ENCODE measurements at regions not wholly inside any gene's neighbourhood (a gene's known extent, or its start where the extent isn't known, plus 50 kb on each side); places are given as distances from the start of the nearest gene placed in this dataset.

DNA sequence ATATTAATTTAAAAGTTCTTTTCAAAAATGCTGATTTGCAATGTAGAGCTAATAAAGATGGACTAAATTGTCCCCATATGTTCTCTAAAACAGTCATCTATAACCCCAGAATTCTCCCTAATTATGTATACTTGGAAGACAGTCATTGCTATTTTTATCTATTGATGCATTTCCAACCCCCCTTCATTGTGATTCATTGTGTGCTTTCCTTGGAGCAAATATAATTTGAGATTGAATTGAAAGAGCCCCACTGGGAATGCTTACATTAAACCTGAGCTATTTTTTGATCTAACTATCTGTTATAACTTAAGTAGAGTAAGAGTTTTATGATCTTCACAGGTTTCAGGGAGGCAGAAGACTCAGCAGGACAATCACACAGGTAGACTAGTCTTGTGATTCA, 73.7 kb upstream of the PTCHD4 start:
- H3K27me3 ChIP-seq (ENCODE audit: control insufficient read depth, insufficient read depth, low read length), result no peaks in the 10 kb centered on the region
- no peaks in the 10 kb centered on the region for H3K36me3 Mint-ChIP-seq
- no peak overlapping the region for H3K4me3 Mint-ChIP-seq
- H3K27me3 Mint-ChIP-seq (ENCODE audit: low read depth in 2 of 2), result no peaks in the 10 kb centered on the region
- no peak for DNase-seq
- H3K27ac ChIP-seq (ENCODE audit: low read length), result no peak overlapping the region
- no peak overlapping the region for H3K4me3 ChIP-seq (ENCODE audit: low read length)
- no peaks in the 10 kb centered on the region for H3K4me1 ChIP-seq (ENCODE audit: control insufficient read depth, insufficient read depth, low read length)
- H3K27ac Mint-ChIP-seq, result no peak overlapping the region
- TF ChIP-seq, protein P1, sequence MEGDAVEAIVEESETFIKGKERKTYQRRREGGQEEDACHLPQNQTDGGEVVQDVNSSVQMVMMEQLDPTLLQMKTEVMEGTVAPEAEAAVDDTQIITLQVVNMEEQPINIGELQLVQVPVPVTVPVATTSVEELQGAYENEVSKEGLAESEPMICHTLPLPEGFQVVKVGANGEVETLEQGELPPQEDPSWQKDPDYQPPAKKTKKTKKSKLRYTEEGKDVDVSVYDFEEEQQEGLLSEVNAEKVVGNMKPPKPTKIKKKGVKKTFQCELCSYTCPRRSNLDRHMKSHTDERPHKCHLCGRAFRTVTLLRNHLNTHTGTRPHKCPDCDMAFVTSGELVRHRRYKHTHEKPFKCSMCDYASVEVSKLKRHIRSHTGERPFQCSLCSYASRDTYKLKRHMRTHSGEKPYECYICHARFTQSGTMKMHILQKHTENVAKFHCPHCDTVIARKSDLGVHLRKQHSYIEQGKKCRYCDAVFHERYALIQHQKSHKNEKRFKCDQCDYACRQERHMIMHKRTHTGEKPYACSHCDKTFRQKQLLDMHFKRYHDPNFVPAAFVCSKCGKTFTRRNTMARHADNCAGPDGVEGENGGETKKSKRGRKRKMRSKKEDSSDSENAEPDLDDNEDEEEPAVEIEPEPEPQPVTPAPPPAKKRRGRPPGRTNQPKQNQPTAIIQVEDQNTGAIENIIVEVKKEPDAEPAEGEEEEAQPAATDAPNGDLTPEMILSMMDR (IDR thresholded peaks at IDR 0.05), result no peak
- H3K36me3 ChIP-seq (ENCODE audit: control insufficient read depth, insufficient read depth, low read length), result no peaks in the 10 kb centered on the region
- no peaks in the 10 kb centered on the region for H3K4me1 Mint-ChIP-seq
- peaks cover 9 to 16% of the 10 kb centered on the region in 2 donors for H3K9me3 Mint-ChIP-seq
- no peak for ATAC-seq
- H3K9me3 ChIP-seq (ENCODE audit: control insufficient read depth, insufficient read depth, low read length), result no peaks in the 10 kb centered on the region
- intact Hi-C loops (cut with micrococcal nuclease), result no loop called here

DNA sequence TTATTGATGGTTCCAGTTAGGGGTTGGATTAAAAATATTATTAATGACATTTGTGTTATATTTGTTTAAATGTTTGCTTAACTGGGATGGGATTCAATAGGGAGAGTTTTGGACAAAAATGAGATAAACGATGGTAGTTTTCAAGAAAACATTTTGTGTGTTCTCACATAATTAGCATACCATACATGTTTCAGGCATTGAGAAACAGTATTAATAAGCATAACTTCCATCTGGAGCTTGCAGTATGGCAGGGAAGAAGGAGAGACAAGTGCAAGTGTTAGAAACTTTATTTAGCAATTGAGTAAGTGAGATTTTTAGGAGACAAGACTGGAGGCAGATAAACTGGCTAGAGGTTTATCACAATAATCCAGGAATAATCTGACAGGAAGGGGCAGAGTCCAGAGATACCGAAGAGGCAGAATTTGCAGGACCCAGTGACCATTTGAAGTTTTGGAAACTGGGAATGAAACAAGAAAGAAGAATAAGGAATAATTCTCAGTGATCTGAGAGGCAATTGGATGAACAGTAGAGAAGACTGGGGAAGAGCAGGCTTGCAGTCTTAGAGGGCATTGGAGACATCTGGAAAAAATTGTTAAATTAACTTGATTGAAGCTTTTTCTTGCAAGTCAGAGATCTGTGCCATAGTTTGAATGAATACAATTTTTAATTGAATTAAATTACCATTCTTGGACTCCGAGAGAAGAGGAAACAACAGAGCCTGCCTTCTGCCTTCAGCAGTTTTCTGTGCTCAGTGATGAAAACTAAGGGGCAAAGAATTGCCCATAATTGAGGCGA, 73.0 kb upstream of the PTCHD4 start:
- DNase-seq (no peak), ATAC-seq (no peak)
- Histone ChIP-seq H3K27ac (ENCODE audit: low read length) (no peak overlapping the region), H3K27me3 (ENCODE audit: control insufficient read depth, insufficient read depth, low read length) (no peaks in the 10 kb centered on the region), H3K4me3 (ENCODE audit: low read length) (no peak overlapping the region), H3K9me3 (ENCODE audit: control insufficient read depth, insufficient read depth, low read length) (no peaks in the 10 kb centered on the region), H3K36me3 (ENCODE audit: control insufficient read depth, insufficient read depth, low read length) (no peaks in the 10 kb centered on the region), H3K4me1 (ENCODE audit: control insufficient read depth, insufficient read depth, low read length) (no peaks in the 10 kb centered on the region)
- H3K27me3 Mint-ChIP-seq (ENCODE audit: low read depth in 2 of 2), result no peaks in the 10 kb centered on the region
- WGBS (ENCODE audit: insufficient coverage), result 83% methylated on average over 4 of the region's 4 CpGs
- H3K4me3 Mint-ChIP-seq, result no peak overlapping the region
- no peak overlapping the region for H3K27ac Mint-ChIP-seq
- TF ChIP-seq, protein P1 (IDR thresholded peaks at IDR 0.05), result no peak
- no peaks in the 10 kb centered on the region for H3K36me3 Mint-ChIP-seq
- intact Hi-C loops (cut with micrococcal nuclease), result no loop called here
- H3K9me3 Mint-ChIP-seq, result peaks cover 11 to 19% of the 10 kb centered on the region in 2 donors
- no peaks in the 10 kb centered on the region for H3K4me1 Mint-ChIP-seq

- no peaks in the 10 kb centered on the region for H3K9me3 ChIP-seq (ENCODE audit: control insufficient read depth, insufficient read depth, low read length)
- WGBS (ENCODE audit: insufficient coverage), result 86% methylated on average over 1 of the region's 1 CpG
- H3K4me1 ChIP-seq (ENCODE audit: control insufficient read depth, insufficient read depth, low read length), result no peaks in the 10 kb centered on the region
- Mint-ChIP-seq H3K27me3 (ENCODE audit: low read depth in 2 of 2) (no peaks in the 10 kb centered on the region), H3K4me1 (no peaks in the 10 kb centered on the region), H3K36me3 (no peaks in the 10 kb centered on the region), H3K9me3 (peaks cover 13 to 14% of the 10 kb centered on the region in 2 donors), H3K4me3 (no peak overlapping the region), H3K27ac (no peak overlapping the region)
- DNase-seq (no peak), ATAC-seq (no peak)
- no peaks in the 10 kb centered on the region for H3K27me3 ChIP-seq (ENCODE audit: control insufficient read depth, insufficient read depth, low read length)
- intact Hi-C loops (cut with micrococcal nuclease), result no loop called here
- H3K36me3 ChIP-seq (ENCODE audit: control insufficient read depth, insufficient read depth, low read length), result no peaks in the 10 kb centered on the region
- H3K4me3 ChIP-seq (ENCODE audit: low read length), result no peak overlapping the region
- TF ChIP-seq, protein P1 (IDR thresholded peaks at IDR 0.05), result no peak
- no peak overlapping the region for H3K27ac ChIP-seq (ENCODE audit: low read length)
Observed at GRCh38 chr6:48183178-48183577, 72.2 kb upstream of the PTCHD4 start.

DNA sequence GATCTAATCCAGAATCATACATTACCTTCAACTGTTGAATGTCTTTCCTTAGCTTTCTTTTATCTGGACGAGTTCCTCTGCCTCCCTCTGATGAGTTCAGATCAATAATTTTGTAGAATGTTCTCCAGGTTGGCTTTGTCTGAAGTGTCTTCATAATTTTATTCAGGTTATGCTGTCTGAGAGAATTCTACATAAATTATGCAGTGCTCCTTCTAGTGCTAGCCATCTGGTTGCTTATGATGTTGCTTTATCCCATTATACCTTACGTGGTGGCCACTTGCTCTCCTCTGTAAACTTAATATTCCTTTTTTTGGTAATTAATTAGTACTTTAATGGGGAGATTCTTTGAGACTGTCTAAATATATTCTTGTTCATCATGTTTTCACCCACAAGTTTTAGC, 67.7 kb upstream of the PTCHD4 start:
- DNase-seq (no peak), ATAC-seq (no peak)
- H3K4me3 Mint-ChIP-seq, result no peak overlapping the region
- no peak overlapping the region for H3K27ac ChIP-seq (ENCODE audit: low read length)
- no peak overlapping the region for H3K27ac Mint-ChIP-seq
- no peaks in the 10 kb centered on the region for H3K27me3 ChIP-seq (ENCODE audit: control insufficient read depth, insufficient read depth, low read length)
- peaks cover 6 to 9% of the 10 kb centered on the region in 2 donors for H3K9me3 Mint-ChIP-seq
- 43% methylated on average over 1 of the region's 2 CpGs for WGBS (ENCODE audit: insufficient coverage)
- no peaks in the 10 kb centered on the region for H3K4me1 ChIP-seq (ENCODE audit: control insufficient read depth, insufficient read depth, low read length)
- intact Hi-C loops (cut with micrococcal nuclease), result no loop called here
- TF ChIP-seq, protein P1 (IDR thresholded peaks at IDR 0.05), result no peak
- no peaks in the 10 kb centered on the region for H3K27me3 Mint-ChIP-seq (ENCODE audit: low read depth in 2 of 2)
- no peaks in the 10 kb centered on the region for H3K9me3 ChIP-seq (ENCODE audit: control insufficient read depth, insufficient read depth, low read length)
- H3K4me3 ChIP-seq (ENCODE audit: low read length), result no peak overlapping the region
- H3K4me1 Mint-ChIP-seq, result no peaks in the 10 kb centered on the region
- H3K36me3 Mint-ChIP-seq, result no peaks in the 10 kb centered on the region
- no peaks in the 10 kb centered on the region for H3K36me3 ChIP-seq (ENCODE audit: control insufficient read depth, insufficient read depth, low read length)

Data from natural killer cell (primary cell).